Non-pigmented ciliary epithelial cell (primary cell): ENCODE measurements at regions not wholly inside any gene's neighbourhood (a gene's known extent, or its start where the extent isn't known, plus 50 kb on each side); places are given as distances from the start of the nearest gene placed in this dataset.

Source experiments
- DNase-seq: peaks from one replicate; pipeline ENCODE4 v3.0.0-alpha.2; 2010; ENCODE audit warnings: low read depth

GRCh38 chr14:94995551-94995950 lies 161.8 kb downstream of the DICER1 start:
- DNase-seq: no peak

GRCh38 chr14:94994245-94994644 lies 163.1 kb downstream of the DICER1 start:
- DNase-seq: no peak

GRCh38 chr14:94992046-94992445 lies 165.3 kb downstream of the DICER1 start:
- no peak for DNase-seq

- no peak for DNase-seq
These were observed 167.4 kb downstream of the DICER1 start for GRCh38 chr14:94989946-94990345.

GRCh38 chr14:94989417-94989816 lies 167.9 kb downstream of the DICER1 start:
- no peak for DNase-seq

GRCh38 chr14:94987409-94987808 lies 169.9 kb downstream of the DICER1 start:
- no peak for DNase-seq

- DNase-seq: no peak
These were observed 177.4 kb downstream of the DICER1 start for GRCh38 chr14:94979891-94980290.

GRCh38 chr14:94977016-94977415 lies 180.3 kb downstream of the DICER1 start:
- no peak for DNase-seq

GRCh38 chr14:94975366-94975765 lies 182.0 kb downstream of the DICER1 start:
- no peak for DNase-seq

GRCh38 chr14:94974893-94975292 lies 182.4 kb downstream of the DICER1 start:
- DNase-seq: no peak

- DNase-seq: no peak
These were observed 182.9 kb downstream of the DICER1 start for GRCh38 chr14:94974422-94974821.

GRCh38 chr14:94971750-94972149 lies 185.6 kb downstream of the DICER1 start:
- no peak for DNase-seq

GRCh38 chr14:94970941-94971730 lies 186.2 kb downstream of the DICER1 start:
- no peak for DNase-seq

GRCh38 chr14:94969766-94970165 lies 187.6 kb downstream of the DICER1 start:
- DNase-seq: no peak

- no peak for DNase-seq
These were observed 190.5 kb downstream of the DICER1 start for GRCh38 chr14:94966868-94967267.

GRCh38 chr14:94966344-94966743 lies 191.0 kb downstream of the DICER1 start:
- DNase-seq: no peak

- DNase-seq: no peak
These were observed 191.6 kb downstream of the DICER1 start for GRCh38 chr14:94965551-94966313.

- DNase-seq: no peak
These were observed 192.4 kb downstream of the DICER1 start for GRCh38 chr14:94964931-94965330.

GRCh38 chr14:94964181-94964580 lies 193.1 kb downstream of the DICER1 start:
- DNase-seq: no peak

GRCh38 chr14:94963051-94963450 lies 193.1 kb upstream of the GSC start:
- no peak for DNase-seq

GRCh38 chr14:94962166-94962575 lies 192.3 kb upstream of the GSC start:
- DNase-seq: no peak

GRCh38 chr14:94961386-94962165 lies 191.7 kb upstream of the GSC start:
- no peak for DNase-seq
